Fibroblast of villous mesenchyme (primary cell): ENCODE measurements at regions not wholly inside any gene's neighbourhood (a gene's known extent, or its start where the extent isn't known, plus 50 kb on each side); places are given as distances from the start of the nearest gene placed in this dataset.

Experiments
- DNase-seq: peaks from one replicate; pipeline ENCODE4 v3.0.0-alpha.2; 2010; ENCODE audit warnings: low read depth
- H3K4me3 ChIP-seq: 2 replicates; pipeline ENCODE4 v1.5.1; 2011; ENCODE audit warnings: low read depth, mild to moderate bottlenecking, low read length
- CTCF ChIP-seq: IDR thresholded peaks from 2 replicates; pipeline ENCODE4 v1.5.1; 2012; ENCODE audit warnings: low read depth, mild to moderate bottlenecking, low read length; ENCODE audit not compliant: insufficient read depth

GRCh38 chr22:48806227-48806781, 1021.4 kb downstream of the BRD1 start:
- TF ChIP-seq CTCF: no peak
- DNase-seq: no peak
- H3K4me3 ChIP-seq: no peak overlapping the region

- TF ChIP-seq CTCF: no peak
- no peak overlapping the region for H3K4me3 ChIP-seq
- DNase-seq: no peak
Measured at GRCh38 chr22:48805516-48805915, 1022.2 kb downstream of the BRD1 start.

GRCh38 chr22:48804811-48805301, 1022.8 kb downstream of the BRD1 start:
- H3K4me3 ChIP-seq: no peak overlapping the region
- DNase-seq: no peak
- TF ChIP-seq CTCF: no peak

GRCh38 chr22:48803948-48804810, 1023.5 kb downstream of the BRD1 start:
- DNase-seq: no peak
- no peak overlapping the region for H3K4me3 ChIP-seq
- TF ChIP-seq CTCF: no peak

- TF ChIP-seq CTCF: no peak
- no peak overlapping the region for H3K4me3 ChIP-seq
- no peak for DNase-seq
Measured at GRCh38 chr22:48803171-48803947, 1024.3 kb downstream of the BRD1 start.

GRCh38 chr22:48802576-48802975, 1025.1 kb downstream of the BRD1 start:
- TF ChIP-seq CTCF: no peak
- no peak for DNase-seq
- no peak overlapping the region for H3K4me3 ChIP-seq
